ENCODE measurements at regions not wholly inside any gene's neighbourhood (a gene's known extent, or its start where the extent isn't known, plus 50 kb on each side); places are given as distances from the start of the nearest gene placed in this dataset.

GRCh38 chr3:59496250-59496649, 446.4 kb upstream of the CFAP20DC start:
- Histone ChIP-seq H2AFZ (ENCODE audit: control insufficient read depth, low read depth, low read length) (no peak overlapping the region), H3K27ac (ENCODE audit: control insufficient read depth, insufficient read depth) (no peak overlapping the region), H3K79me2 (ENCODE audit: control insufficient read depth, insufficient read depth, low read length) (no peaks in the 10 kb centered on the region), H3K36me3 (ENCODE audit: control insufficient read depth in 2 of 2, insufficient read depth in 2 of 2, low read length in 1 of 2) (no peaks in the 10 kb centered on the region), H3K4me1 (ENCODE audit: control insufficient read depth, insufficient read depth, low read length) (peaks cover 7% of the 10 kb centered on the region; the same call in 1 of the 2 replicates), H3K4me3 (no peak overlapping the region), H3K4me2 (ENCODE audit: control insufficient read depth, insufficient read depth) (no peak overlapping the region; the same call in 1 of the 2 replicates), H3K9ac (ENCODE audit: control insufficient read depth, insufficient read depth, low read length) (no peak overlapping the region), H3K27me3 (replicated peaks in 1 of 2; ENCODE audit: control insufficient read depth in 2 of 2, insufficient read depth in 2 of 2, low read length in 1 of 2) (no peaks in the 10 kb centered on the region), H4K20me1 (ENCODE audit: control insufficient read depth, insufficient read depth) (no peaks in the 10 kb centered on the region), H3K9me3 (replicated peaks; ENCODE audit: control insufficient read depth, insufficient read depth, low read length) (no peaks in the 10 kb centered on the region)
- 34% methylated on average over 5 of the region's 5 CpGs for whole genome bisulfite sequencing (ENCODE audit: insufficient coverage, insufficient replicate concordance, low lambda C conversion rate, missing lambda C conversion rate)
- no peak for FAIRE-seq
- CTCF ChIA-PET, result interaction anchor here (1.1 kb wide), 1 partner anchor 15 kb away, joined by 3 read pairs; no protein-coding TSS in a partner anchor
- intact Hi-C loops (cut with micrococcal nuclease; ENCODE audit: unreplicated experiment), result no loop called here
- no peak for ATAC-seq
- in situ Hi-C loops (cut with MboI), result no loop called here
- BruUV-seq (replicated peaks), result no TSS peak
- RAD21 ChIA-PET (ENCODE audit: unreplicated experiment), result interaction anchor here (1.2 to 1.5 kb wide), 2 partner anchors 30 to 70 kb away, joined by 3 read pairs; no protein-coding TSS in a partner anchor
- POLR2A ChIA-PET, result interaction anchor here (0.6 kb wide), 1 partner anchor 162 kb away, joined by 6 read pairs; no protein-coding TSS in a partner anchor
- no peak for DNase-seq (ENCODE audit: low read depth, low spot score)
- SMC1A ChIA-PET (ENCODE audit: uncharacterized antibody, unreplicated experiment), result interaction anchor here (0.8 to 1.3 kb wide), 11 partner anchors 10 to 312 kb away, joined by 3 to 5 read pairs (median 4); no protein-coding TSS in a partner anchor
- 0 out of 2 replicates have a peak, but pooled peaks have one; percentile 39 for TF ChIP-seq MEF2A (IDR thresholded peaks at IDR 0.05; ENCODE audit: insufficient read depth, low read depth, low read length)
- TF ChIP-seq RUNX3 (IDR thresholded peaks at IDR 0.05; ENCODE audit: low read length), result peak; percentile 18
- TF ChIP-seq ZNF687 (IDR thresholded peaks at IDR 0.05), result no peak
